A549 (cell line): ENCODE measurements at regions not wholly inside any gene's neighbourhood (a gene's known extent, or its start where the extent isn't known, plus 50 kb on each side); places are given as distances from the start of the nearest gene placed in this dataset.

ENCODE experiments used
- JUN ChIP-seq, 2 experiments: fragments of >200 bp; sonication (Bioruptor Twin); formaldehyde crosslinking; IDR thresholded peaks; 2 replicates in 1 of 2; 3 replicates in 1 of 2; pipeline ENCODE4 v1.6.1; 2016 to 2017
- POLR2A ChIP-seq: IDR thresholded peaks from 2 replicates; pipeline ENCODE4 v1.6.1; 2012; ENCODE audit warnings: mild to moderate bottlenecking, low read length
- RAD21 ChIP-seq, 2 experiments: fragments of >200 bp in 1 of 2; sonication (Bioruptor Twin) in 1 of 2; formaldehyde crosslinking in 1 of 2; IDR thresholded peaks in 1 of 2; conservative IDR thresholded peaks in 1 of 2; 2 replicates in 1 of 2; 3 replicates in 1 of 2; pipeline ENCODE4 v1.6.1; 2012 to 2018; ENCODE audit warnings: inconsistent platforms in 1 of 2
- TF ChIP-seq, protein P1 (sequence below): fragments of >200 bp; sonication (Bioruptor Twin); formaldehyde crosslinking; IDR thresholded peaks from 3 replicates; pipeline ENCODE4 v1.5.1; 2016
- TF ChIP-seq, protein P2 (sequence below): fragments of 200-600 bp; sonication (generic); IDR thresholded peaks from 2 replicates; pipeline ENCODE4 v1.6.1; 2016; ENCODE audit warnings: antibody characterized with exemption, mild to moderate bottlenecking, moderate library complexity

- TF ChIP-seq, protein P1, sequence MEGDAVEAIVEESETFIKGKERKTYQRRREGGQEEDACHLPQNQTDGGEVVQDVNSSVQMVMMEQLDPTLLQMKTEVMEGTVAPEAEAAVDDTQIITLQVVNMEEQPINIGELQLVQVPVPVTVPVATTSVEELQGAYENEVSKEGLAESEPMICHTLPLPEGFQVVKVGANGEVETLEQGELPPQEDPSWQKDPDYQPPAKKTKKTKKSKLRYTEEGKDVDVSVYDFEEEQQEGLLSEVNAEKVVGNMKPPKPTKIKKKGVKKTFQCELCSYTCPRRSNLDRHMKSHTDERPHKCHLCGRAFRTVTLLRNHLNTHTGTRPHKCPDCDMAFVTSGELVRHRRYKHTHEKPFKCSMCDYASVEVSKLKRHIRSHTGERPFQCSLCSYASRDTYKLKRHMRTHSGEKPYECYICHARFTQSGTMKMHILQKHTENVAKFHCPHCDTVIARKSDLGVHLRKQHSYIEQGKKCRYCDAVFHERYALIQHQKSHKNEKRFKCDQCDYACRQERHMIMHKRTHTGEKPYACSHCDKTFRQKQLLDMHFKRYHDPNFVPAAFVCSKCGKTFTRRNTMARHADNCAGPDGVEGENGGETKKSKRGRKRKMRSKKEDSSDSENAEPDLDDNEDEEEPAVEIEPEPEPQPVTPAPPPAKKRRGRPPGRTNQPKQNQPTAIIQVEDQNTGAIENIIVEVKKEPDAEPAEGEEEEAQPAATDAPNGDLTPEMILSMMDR = no peak
- TF ChIP-seq, protein P2, sequence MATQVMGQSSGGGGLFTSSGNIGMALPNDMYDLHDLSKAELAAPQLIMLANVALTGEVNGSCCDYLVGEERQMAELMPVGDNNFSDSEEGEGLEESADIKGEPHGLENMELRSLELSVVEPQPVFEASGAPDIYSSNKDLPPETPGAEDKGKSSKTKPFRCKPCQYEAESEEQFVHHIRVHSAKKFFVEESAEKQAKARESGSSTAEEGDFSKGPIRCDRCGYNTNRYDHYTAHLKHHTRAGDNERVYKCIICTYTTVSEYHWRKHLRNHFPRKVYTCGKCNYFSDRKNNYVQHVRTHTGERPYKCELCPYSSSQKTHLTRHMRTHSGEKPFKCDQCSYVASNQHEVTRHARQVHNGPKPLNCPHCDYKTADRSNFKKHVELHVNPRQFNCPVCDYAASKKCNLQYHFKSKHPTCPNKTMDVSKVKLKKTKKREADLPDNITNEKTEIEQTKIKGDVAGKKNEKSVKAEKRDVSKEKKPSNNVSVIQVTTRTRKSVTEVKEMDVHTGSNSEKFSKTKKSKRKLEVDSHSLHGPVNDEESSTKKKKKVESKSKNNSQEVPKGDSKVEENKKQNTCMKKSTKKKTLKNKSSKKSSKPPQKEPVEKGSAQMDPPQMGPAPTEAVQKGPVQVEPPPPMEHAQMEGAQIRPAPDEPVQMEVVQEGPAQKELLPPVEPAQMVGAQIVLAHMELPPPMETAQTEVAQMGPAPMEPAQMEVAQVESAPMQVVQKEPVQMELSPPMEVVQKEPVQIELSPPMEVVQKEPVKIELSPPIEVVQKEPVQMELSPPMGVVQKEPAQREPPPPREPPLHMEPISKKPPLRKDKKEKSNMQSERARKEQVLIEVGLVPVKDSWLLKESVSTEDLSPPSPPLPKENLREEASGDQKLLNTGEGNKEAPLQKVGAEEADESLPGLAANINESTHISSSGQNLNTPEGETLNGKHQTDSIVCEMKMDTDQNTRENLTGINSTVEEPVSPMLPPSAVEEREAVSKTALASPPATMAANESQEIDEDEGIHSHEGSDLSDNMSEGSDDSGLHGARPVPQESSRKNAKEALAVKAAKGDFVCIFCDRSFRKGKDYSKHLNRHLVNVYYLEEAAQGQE = no peak
- TF ChIP-seq POLR2A (no peak), RAD21 (conservative IDR thresholded peaks at IDR 0.05 in 1 of 2, IDR thresholded peaks at IDR 0.05 in 1 of 2) (no peak), JUN (IDR thresholded peaks at IDR 0.05) (no peak)
Observed at GRCh38 chr1:80917225-80917624, 883.5 kb upstream of the ADGRL2 start.
